ENCODE measurements at regions not wholly inside any gene's neighbourhood (a gene's known extent, or its start where the extent isn't known, plus 50 kb on each side); places are given as distances from the start of the nearest gene placed in this dataset.
"Not testable (repeated sequence)": the region's sequence is repeated elsewhere in the genome, so short reads cannot be mapped to it uniquely, and the experiment has no call there.

DNA sequence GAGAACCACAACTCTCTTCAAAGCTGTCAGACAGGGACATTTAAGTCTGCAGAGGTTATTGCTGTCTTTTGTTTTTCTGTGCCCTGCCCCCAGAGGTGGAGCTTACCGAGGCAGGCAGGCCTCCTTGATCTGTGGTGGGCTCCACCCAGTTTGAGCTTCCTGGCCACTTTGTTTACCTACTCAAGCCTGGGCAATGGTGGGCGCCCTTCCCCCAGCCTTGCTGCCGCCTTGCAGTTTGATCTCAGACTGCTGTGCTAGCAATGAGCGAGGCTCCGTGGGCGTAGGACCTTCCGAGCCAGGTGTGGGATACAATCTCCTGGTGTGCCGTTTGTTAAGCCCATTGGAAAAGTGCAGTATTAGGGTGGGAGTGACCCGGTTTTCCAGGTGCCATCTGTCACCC lies 822.1 kb downstream of the KCNMA1 start:
- DNase-seq; H3K4me3 ChIP-seq; H3K4me1 ChIP-seq; H3K27me3 ChIP-seq; H3K36me3 ChIP-seq; intact Hi-C loops (cut with DNase I); ATAC-seq; H3K9me3 ChIP-seq; H3K27ac ChIP-seq: not testable (repeated sequence)
- 85 to 91% (median 87%) methylated on average over 9 of the region's 9 CpGs for WGBS, 4 donors

DNA sequence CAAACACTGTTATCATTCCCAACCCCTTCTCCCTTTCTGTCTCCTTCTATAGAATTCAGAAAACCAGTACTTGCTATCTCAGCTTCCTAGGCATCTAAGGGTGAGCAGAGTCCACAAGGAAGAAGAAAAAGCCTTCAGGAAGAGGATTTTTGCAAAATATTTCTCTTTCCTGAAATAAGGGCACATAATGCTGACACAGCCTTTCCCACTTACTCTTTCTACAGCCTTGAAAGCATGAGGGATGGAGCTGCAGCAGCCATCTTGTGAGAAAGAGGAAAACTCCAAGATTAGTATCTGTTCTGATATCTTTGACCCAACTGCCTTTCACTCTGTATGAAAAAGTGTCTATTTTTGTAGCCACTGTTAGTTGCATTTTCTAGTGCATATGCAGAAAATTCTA lies 826.2 kb downstream of the KCNMA1 start:
- no peaks in the 10 kb centered on the region for H3K36me3 ChIP-seq
- DNase-seq = no peak
- ATAC-seq = no peak
- H3K9me3 ChIP-seq = peaks cover 0 to 6% (median 0%) of the 10 kb centered on the region in 12 donors
- H3K27me3 ChIP-seq = no peaks in the 10 kb centered on the region
- intact Hi-C loops (cut with DNase I) = no loop called here
- H3K27ac ChIP-seq = no peak overlapping the region
- TF ChIP-seq, protein P1, sequence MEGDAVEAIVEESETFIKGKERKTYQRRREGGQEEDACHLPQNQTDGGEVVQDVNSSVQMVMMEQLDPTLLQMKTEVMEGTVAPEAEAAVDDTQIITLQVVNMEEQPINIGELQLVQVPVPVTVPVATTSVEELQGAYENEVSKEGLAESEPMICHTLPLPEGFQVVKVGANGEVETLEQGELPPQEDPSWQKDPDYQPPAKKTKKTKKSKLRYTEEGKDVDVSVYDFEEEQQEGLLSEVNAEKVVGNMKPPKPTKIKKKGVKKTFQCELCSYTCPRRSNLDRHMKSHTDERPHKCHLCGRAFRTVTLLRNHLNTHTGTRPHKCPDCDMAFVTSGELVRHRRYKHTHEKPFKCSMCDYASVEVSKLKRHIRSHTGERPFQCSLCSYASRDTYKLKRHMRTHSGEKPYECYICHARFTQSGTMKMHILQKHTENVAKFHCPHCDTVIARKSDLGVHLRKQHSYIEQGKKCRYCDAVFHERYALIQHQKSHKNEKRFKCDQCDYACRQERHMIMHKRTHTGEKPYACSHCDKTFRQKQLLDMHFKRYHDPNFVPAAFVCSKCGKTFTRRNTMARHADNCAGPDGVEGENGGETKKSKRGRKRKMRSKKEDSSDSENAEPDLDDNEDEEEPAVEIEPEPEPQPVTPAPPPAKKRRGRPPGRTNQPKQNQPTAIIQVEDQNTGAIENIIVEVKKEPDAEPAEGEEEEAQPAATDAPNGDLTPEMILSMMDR (IDR thresholded peaks at IDR 0.05) = no peak
- TF ChIP-seq POLR2A (IDR thresholded peaks at IDR 0.05) = no peak
- no peaks in the 10 kb centered on the region for H3K4me1 ChIP-seq
- H3K4me3 ChIP-seq = no peak overlapping the region

DNA sequence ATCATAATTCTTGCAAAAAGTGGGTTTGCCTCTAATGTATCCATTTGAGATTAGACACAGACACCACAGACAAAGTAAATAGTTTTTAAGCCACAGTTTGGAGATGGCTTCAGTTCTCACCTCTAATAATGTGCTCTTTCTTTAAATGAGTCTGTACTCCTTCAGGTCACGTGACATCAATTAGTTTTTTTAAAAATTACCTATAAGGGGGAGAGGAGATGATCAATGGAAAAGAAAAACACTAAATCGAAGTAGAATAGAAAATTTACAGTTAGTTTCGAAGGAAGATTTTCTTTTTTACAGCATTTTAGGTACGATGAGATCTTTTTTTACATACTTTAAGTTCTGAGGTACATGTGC lies 849.2 kb downstream of the KCNMA1 start:
- Histone ChIP-seq H3K9me3 (peaks cover 0 to under 1% (median 0%) of the 10 kb centered on the region in 12 donors), H3K36me3 (no peaks in the 10 kb centered on the region), H3K27ac (no peak overlapping the region), H3K4me3 (no peak overlapping the region), H3K27me3 (no peaks in the 10 kb centered on the region), H3K4me1 (peaks cover 0 to 7% (median 0%) of the 10 kb centered on the region in 12 donors)
- ATAC-seq (no peak), DNase-seq (no peak)
- 55 to 75% (median 63%) methylated on average over 4 of the region's 4 CpGs for WGBS, 4 donors
- TF ChIP-seq POLR2A (IDR thresholded peaks at IDR 0.05) = no peak
- TF ChIP-seq, protein P1 (IDR thresholded peaks at IDR 0.05) = no peak
- intact Hi-C loops (cut with DNase I) = no loop called here

DNA sequence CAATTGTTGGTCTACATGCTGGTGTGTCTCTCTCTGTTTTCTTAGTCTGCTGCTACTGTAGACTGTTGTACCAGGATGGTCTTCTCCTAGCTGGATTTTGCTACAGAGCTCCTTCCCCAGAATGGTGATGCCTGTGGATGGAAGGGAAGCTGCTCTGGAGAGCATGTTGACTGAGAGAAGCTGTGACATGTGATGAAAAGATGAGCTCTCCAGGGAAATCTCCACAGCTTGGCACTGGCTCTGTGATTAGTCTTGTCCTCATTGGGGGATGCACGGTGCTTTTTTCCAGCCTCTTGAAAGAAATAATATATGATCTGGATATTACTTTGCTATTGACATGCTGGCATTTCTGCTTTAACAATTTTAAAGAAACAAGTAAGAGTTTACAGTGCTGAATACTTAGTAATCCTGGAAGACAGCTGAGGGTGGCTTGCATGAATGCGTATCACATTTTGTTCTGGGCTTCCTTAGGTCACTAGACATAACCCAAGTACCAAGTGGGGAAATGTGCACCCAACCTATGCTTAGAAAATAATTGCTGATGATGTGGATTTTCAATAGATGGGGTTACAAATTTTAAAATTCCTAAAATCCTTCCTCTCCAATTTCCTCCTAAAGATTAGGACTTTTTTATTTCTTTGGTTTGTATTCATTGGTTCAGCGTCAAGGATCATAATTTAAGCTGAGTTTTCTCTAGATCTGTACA lies 849.7 kb downstream of the KCNMA1 start:
- peaks cover 0 to 7% (median 0%) of the 10 kb centered on the region in 12 donors for H3K4me1 ChIP-seq
- intact Hi-C loops (cut with DNase I) = no loop called here
- H3K27ac ChIP-seq = no peak overlapping the region
- no peak for ATAC-seq
- H3K36me3 ChIP-seq = no peaks in the 10 kb centered on the region
- 80 to 87% (median 85%) methylated on average over 3 of the region's 3 CpGs for WGBS, 4 donors
- DNase-seq = no peak
- TF ChIP-seq, protein P1 (IDR thresholded peaks at IDR 0.05) = no peak
- no peak for TF ChIP-seq POLR2A (IDR thresholded peaks at IDR 0.05)
- no peak overlapping the region for H3K4me3 ChIP-seq
- H3K27me3 ChIP-seq = no peaks in the 10 kb centered on the region
- peaks cover 0 to 6% (median 0%) of the 10 kb centered on the region in 12 donors for H3K9me3 ChIP-seq

All from heart left ventricle (tissue), 16 donors.